OCI-LY3 (cell line): ENCODE measurements at regions not wholly inside any gene's neighbourhood (a gene's known extent, or its start where the extent isn't known, plus 50 kb on each side); places are given as distances from the start of the nearest gene placed in this dataset.

Experiments
- H2AFZ ChIP-seq: fragments of 200-600, 300-600 bp; shearing (Covaris generic); 2 replicates; pipeline ENCODE4 v1.6.0; 2014; ENCODE audit warnings: antibody characterized with exemption, low read depth, low read length
- H3K27ac ChIP-seq: fragments of 200-600, 300-600 bp; sonication (generic); 2 replicates; pipeline ENCODE4 v1.5.1; 2014; ENCODE audit warnings: mild to moderate bottlenecking, low read length, moderate library complexity, mixed read lengths
- H3K27me3 ChIP-seq: fragments of 200-600, 300-600 bp; sonication (generic); 2 replicates; pipeline ENCODE4 v1.6.1; 2014; ENCODE audit warnings: low read depth, low read length, mixed read lengths
- H3K36me3 ChIP-seq: fragments of 200-600, 300-600 bp; sonication (generic); replicated peaks from 2 replicates; pipeline ENCODE3; 2014; ENCODE audit warnings: low read depth, low read length, mixed read lengths
- H3K4me1 ChIP-seq: fragments of 300-600, 200-600 bp; sonication (generic); 2 replicates; pipeline ENCODE4 v1.6.1; 2014; ENCODE audit warnings: low read length, mixed read lengths
- H3K4me2 ChIP-seq: fragments of 200-600, 300-600 bp; sonication (generic); 2 replicates; pipeline ENCODE4 v1.6.1; 2014; ENCODE audit warnings: low read length, mixed read lengths
- H3K4me3 ChIP-seq: fragments of 300-600, 200-600 bp; sonication (generic); 2 replicates; pipeline ENCODE4 v1.5.1; 2014; ENCODE audit warnings: antibody characterized with exemption, mild to moderate bottlenecking, low read length, moderate library complexity
- H3K79me2 ChIP-seq: fragments of 300-600, 200-600 bp; shearing (Covaris generic); 2 replicates; pipeline ENCODE4 v1.6.1; 2014; ENCODE audit warnings: mild to moderate bottlenecking, low read length, mixed read lengths
- H3K9ac ChIP-seq: fragments of 300-600, 200-600 bp; shearing (Covaris generic); 2 replicates; pipeline ENCODE4 v1.6.0; 2014; ENCODE audit warnings: mild to moderate bottlenecking, low read length, moderate library complexity
- H3K9me3 ChIP-seq: fragments of 200-600, 300-600 bp; shearing (Covaris generic); 2 replicates; pipeline ENCODE4 v1.6.1; 2014; ENCODE audit warnings: low read length, mixed read lengths; ENCODE audit not compliant: insufficient read depth
- H4K20me1 ChIP-seq: fragments of 200-600, 300-600 bp; sonication (generic); 2 replicates; pipeline ENCODE4 v1.6.1; 2016; ENCODE audit warnings: low read length, mixed read lengths; ENCODE audit not compliant: insufficient read depth
- EZH2phosphoT487 ChIP-seq: fragments of 200-600 bp; shearing (Covaris generic); IDR thresholded peaks from 2 replicates; pipeline ENCODE4 v1.6.1; 2018; ENCODE audit warnings: antibody characterized with exemption, mixed run types, low read depth
- TF ChIP-seq, protein P1 (sequence below): fragments of 200-600, 300-600 bp; sonication (generic); IDR thresholded peaks from 2 replicates; pipeline ENCODE4 v1.5.1; 2014; ENCODE audit warnings: antibody characterized with exemption, low read length, low read depth

GRCh38 chr2:215835231-215835630 is 178.1 kb downstream of the MREG start:
- Histone ChIP-seq H3K4me1 (peaks cover 22% of the 10 kb centered on the region), H3K4me3 (no peak overlapping the region), H3K27me3 (no peaks in the 10 kb centered on the region), H3K9me3 (no peaks in the 10 kb centered on the region), H3K79me2 (no peaks in the 10 kb centered on the region), H3K27ac (no peak overlapping the region), H3K36me3 (no peaks in the 10 kb centered on the region), H4K20me1 (no peaks in the 10 kb centered on the region), H3K4me2 (no peak overlapping the region), H3K9ac (no peak overlapping the region), H2AFZ (no peak overlapping the region)
- TF ChIP-seq, protein P1, sequence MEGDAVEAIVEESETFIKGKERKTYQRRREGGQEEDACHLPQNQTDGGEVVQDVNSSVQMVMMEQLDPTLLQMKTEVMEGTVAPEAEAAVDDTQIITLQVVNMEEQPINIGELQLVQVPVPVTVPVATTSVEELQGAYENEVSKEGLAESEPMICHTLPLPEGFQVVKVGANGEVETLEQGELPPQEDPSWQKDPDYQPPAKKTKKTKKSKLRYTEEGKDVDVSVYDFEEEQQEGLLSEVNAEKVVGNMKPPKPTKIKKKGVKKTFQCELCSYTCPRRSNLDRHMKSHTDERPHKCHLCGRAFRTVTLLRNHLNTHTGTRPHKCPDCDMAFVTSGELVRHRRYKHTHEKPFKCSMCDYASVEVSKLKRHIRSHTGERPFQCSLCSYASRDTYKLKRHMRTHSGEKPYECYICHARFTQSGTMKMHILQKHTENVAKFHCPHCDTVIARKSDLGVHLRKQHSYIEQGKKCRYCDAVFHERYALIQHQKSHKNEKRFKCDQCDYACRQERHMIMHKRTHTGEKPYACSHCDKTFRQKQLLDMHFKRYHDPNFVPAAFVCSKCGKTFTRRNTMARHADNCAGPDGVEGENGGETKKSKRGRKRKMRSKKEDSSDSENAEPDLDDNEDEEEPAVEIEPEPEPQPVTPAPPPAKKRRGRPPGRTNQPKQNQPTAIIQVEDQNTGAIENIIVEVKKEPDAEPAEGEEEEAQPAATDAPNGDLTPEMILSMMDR = no peak
- no peak for TF ChIP-seq EZH2phosphoT487

DNA sequence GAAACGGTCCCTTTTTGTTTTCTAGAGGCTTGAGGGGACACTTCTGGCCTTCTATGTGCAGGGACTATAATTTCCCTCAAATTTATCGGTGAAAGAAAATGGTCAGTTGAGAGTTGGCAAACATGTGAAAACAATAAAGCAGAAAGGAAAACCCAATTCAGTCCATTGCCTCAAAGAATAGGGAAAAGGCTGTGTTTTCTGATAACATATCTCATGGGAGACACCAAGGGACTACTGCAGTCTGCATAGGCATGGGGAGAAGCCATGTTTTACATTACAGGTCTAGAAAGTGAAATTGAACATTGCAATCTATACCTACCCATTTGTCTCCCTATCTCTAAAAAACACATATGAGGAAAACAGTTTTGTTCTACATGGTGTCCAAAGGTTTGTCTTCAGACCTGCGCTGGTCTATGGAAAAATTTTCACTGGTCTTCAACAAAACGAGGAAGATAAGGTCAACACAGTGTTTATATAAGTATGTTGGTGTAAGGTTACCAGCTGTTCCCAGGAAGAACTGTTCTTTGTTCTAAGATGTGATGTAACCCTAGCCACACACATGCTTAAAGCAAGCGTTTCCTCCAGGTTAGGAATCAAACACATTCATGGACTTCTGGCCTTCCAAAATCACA is 179.7 kb downstream of the MREG start:
- Histone ChIP-seq H4K20me1 (no peaks in the 10 kb centered on the region), H3K4me1 (peaks cover 14% of the 10 kb centered on the region), H2AFZ (no peak overlapping the region), H3K27ac (no peak overlapping the region), H3K9ac (no peak overlapping the region), H3K36me3 (no peaks in the 10 kb centered on the region), H3K27me3 (no peaks in the 10 kb centered on the region), H3K9me3 (no peaks in the 10 kb centered on the region), H3K4me2 (no peak overlapping the region), H3K4me3 (no peak overlapping the region), H3K79me2 (no peaks in the 10 kb centered on the region)
- TF ChIP-seq, protein P1 = no peak
- no peak for TF ChIP-seq EZH2phosphoT487

DNA sequence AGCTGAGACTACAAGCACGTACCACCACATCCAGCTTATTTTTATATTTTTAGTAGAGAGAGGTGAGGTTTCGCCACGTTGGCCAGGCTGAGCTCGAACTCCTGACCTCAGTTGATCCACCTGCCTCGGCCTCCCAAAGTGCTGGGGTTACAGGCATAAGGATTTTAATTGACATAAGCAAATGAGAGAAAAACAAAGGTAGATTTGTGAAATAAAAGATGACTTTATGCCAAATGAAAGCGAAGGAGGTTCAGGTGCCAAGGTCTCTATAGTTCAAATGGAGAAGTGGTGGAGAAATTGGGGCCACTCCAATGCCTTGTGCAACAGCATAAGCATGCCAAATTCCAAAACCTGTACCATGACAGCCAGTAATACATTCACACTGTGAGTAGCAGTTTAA is 180.6 kb downstream of the MREG start:
- H3K4me2 ChIP-seq = no peak overlapping the region
- TF ChIP-seq, protein P1 = no peak
- TF ChIP-seq EZH2phosphoT487 = no peak
- H2AFZ ChIP-seq = no peak overlapping the region
- peaks cover 17% of the 10 kb centered on the region for H3K4me1 ChIP-seq
- H3K79me2 ChIP-seq = no peaks in the 10 kb centered on the region
- H3K4me3 ChIP-seq = no peak overlapping the region
- no peaks in the 10 kb centered on the region for H3K27me3 ChIP-seq
- H3K9me3 ChIP-seq = no peaks in the 10 kb centered on the region
- H3K9ac ChIP-seq = no peak overlapping the region
- H3K36me3 ChIP-seq = no peaks in the 10 kb centered on the region
- no peak overlapping the region for H3K27ac ChIP-seq
- H4K20me1 ChIP-seq = no peaks in the 10 kb centered on the region

DNA sequence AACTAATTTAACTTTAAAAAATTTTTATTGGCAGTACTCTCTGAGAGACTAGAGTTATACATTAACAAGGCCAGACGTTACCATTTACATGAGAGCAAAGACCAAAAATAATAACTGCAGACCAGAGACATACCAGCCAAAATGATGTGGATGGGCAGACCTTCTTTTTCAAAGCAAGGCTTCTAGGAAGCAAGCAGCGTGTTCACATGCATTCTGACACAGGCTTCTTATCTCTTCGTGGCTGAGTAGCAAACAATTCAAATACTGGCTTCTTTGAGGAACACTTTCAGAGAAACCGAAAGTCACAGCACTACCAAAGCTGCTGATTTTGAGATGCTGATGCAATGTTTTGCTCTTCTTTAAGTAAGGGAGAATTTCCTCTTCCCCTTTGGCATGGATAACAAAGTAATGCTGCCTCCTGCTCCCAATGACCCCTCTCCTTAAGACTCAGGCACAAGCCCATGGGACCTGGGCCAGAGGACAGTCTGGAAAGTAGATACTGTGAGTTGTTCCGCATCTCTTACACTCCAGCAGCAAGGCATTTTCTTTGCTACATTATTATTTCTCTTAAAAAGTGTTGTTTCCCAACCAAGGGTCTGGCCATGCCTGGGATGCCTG is 181.9 kb downstream of the MREG start:
- no peaks in the 10 kb centered on the region for H3K36me3 ChIP-seq
- H2AFZ ChIP-seq = 0 out of 2 replicates have a peak overlapping the region, but pooled peaks have one; percentile 5
- H3K9me3 ChIP-seq = no peaks in the 10 kb centered on the region
- H3K4me3 ChIP-seq = no peak overlapping the region
- no peaks in the 10 kb centered on the region for H3K79me2 ChIP-seq
- no peaks in the 10 kb centered on the region for H4K20me1 ChIP-seq
- TF ChIP-seq, protein P1 = no peak
- TF ChIP-seq EZH2phosphoT487 = no peak
- no peak overlapping the region for H3K9ac ChIP-seq
- no peak overlapping the region for H3K4me2 ChIP-seq
- peaks cover 17% of the 10 kb centered on the region for H3K4me1 ChIP-seq
- no peaks in the 10 kb centered on the region for H3K27me3 ChIP-seq
- H3K27ac ChIP-seq = no peak overlapping the region
